Neural progenitor cell (in vitro differentiated cells): ENCODE measurements at regions not wholly inside any gene's neighbourhood (a gene's known extent, or its start where the extent isn't known, plus 50 kb on each side); places are given as distances from the start of the nearest gene placed in this dataset.

Experiments used
- CTCF ChIP-seq: fragments of 200-600 bp; sonication (generic); IDR thresholded peaks from 2 replicates; pipeline ENCODE4 v1.5.1; 2017; ENCODE audit warnings: antibody characterized with exemption, mild to moderate bottlenecking
- EZH2phosphoT487 ChIP-seq: fragments of 200-600 bp; sonication (generic); IDR thresholded peaks from 2 replicates; pipeline ENCODE4 v1.6.1; 2017; ENCODE audit warnings: antibody characterized with exemption

DNA sequence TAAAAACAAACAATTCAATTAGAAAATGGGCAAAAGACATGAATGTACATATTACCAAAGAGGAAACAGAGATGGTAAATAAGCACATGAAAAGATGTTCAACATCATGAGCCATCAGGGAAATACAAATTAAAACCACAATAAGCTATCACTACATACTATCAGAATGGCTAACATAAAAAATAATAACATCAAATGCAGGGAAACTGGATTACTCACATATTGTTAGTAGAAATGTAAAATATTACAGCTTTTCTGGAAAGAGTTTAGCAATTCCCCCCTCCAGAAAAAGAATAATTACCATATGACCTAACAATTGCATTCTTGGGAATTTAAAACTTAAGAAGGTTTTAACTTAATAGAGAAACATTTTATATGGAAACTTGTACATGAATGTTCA lies 232.9 kb upstream of the MTPN start:
- TF ChIP-seq EZH2phosphoT487 (no peak), CTCF (no peak)
